ENCODE measurements at regions not wholly inside any gene's neighbourhood (a gene's known extent, or its start where the extent isn't known, plus 50 kb on each side); places are given as distances from the start of the nearest gene placed in this dataset.

- Histone ChIP-seq H3K27ac (replicated peaks) (no peak overlapping the region), H3K27me3 (ENCODE audit: insufficient read depth, poor library complexity, severe bottlenecking) (no peaks in the 10 kb centered on the region), H3K4me3 (replicated peaks; ENCODE audit: insufficient read depth, low read length) (no peak overlapping the region)
- no peak for DNase-seq (ENCODE audit: low read depth in 1 of 2, low spot score in 1 of 2)
- TF ChIP-seq CTCF (IDR thresholded peaks at IDR 0.05; ENCODE audit: insufficient read depth, low read length) (no peak), REST (IDR thresholded peaks at IDR 0.05; ENCODE audit: insufficient replicate concordance, low read depth) (no peak), SPI1 (IDR thresholded peaks at IDR 0.05; ENCODE audit: borderline replicate concordance, low read depth) (no peak), POLR2AphosphoS5 (IDR thresholded peaks at IDR 0.05; ENCODE audit: low read depth) (no peak), GABPA (IDR thresholded peaks at IDR 0.05; ENCODE audit: low read depth) (no peak)
These were observed 105.4 kb upstream of the LRP1B start for GRCh38 chr2:142236181-142236580.

GRCh38 chr2:142234741-142235140 lies 103.9 kb upstream of the LRP1B start:
- Histone ChIP-seq H3K27me3 (ENCODE audit: insufficient read depth, poor library complexity, severe bottlenecking) (no peaks in the 10 kb centered on the region), H3K27ac (replicated peaks) (no peak overlapping the region), H3K4me3 (replicated peaks; ENCODE audit: insufficient read depth, low read length) (no peak overlapping the region)
- no peak for TF ChIP-seq POLR2AphosphoS5 (IDR thresholded peaks at IDR 0.05; ENCODE audit: low read depth)
- no peak for TF ChIP-seq GABPA (IDR thresholded peaks at IDR 0.05; ENCODE audit: low read depth)
- TF ChIP-seq SPI1 (IDR thresholded peaks at IDR 0.05; ENCODE audit: borderline replicate concordance, low read depth), result no peak
- TF ChIP-seq REST (IDR thresholded peaks at IDR 0.05; ENCODE audit: insufficient replicate concordance, low read depth), result no peak
- TF ChIP-seq CTCF (IDR thresholded peaks at IDR 0.05; ENCODE audit: insufficient read depth, low read length), result no peak
- DNase-seq (ENCODE audit: low read depth in 1 of 2, low spot score in 1 of 2), result no peak

- Histone ChIP-seq H3K4me3 (replicated peaks; ENCODE audit: insufficient read depth, low read length) (no peak overlapping the region), H3K27me3 (ENCODE audit: insufficient read depth, poor library complexity, severe bottlenecking) (no peaks in the 10 kb centered on the region), H3K27ac (replicated peaks) (no peak overlapping the region)
- no peak for TF ChIP-seq SPI1 (IDR thresholded peaks at IDR 0.05; ENCODE audit: borderline replicate concordance, low read depth)
- TF ChIP-seq POLR2AphosphoS5 (IDR thresholded peaks at IDR 0.05; ENCODE audit: low read depth), result no peak
- no peak for TF ChIP-seq CTCF (IDR thresholded peaks at IDR 0.05; ENCODE audit: insufficient read depth, low read length)
- no peak for TF ChIP-seq REST (IDR thresholded peaks at IDR 0.05; ENCODE audit: insufficient replicate concordance, low read depth)
- no peak for TF ChIP-seq GABPA (IDR thresholded peaks at IDR 0.05; ENCODE audit: low read depth)
- no peak for DNase-seq (ENCODE audit: low read depth in 1 of 2, low spot score in 1 of 2)
These were observed 92.5 kb upstream of the LRP1B start for GRCh38 chr2:142223309-142223708.

Measured in HL-60 (cell line).